HG03558 (cell line): ENCODE measurements at regions not wholly inside any gene's neighbourhood (a gene's known extent, or its start where the extent isn't known, plus 50 kb on each side); places are given as distances from the start of the nearest gene placed in this dataset.
"Not testable (repeated sequence)": the region's sequence is repeated elsewhere in the genome, so short reads cannot be mapped to it uniquely, and the experiment has no call there.

Experiments
- ATAC-seq: cut with Tn5 transposase; IDR thresholded peaks from one replicate; pipeline ENCODE4 v1.9.1; 2021; ENCODE audit warnings: moderate number of reproducible peaks; ENCODE audit not compliant: unreplicated experiment; ENCODE audit errors: extremely low read depth

GRCh38 chr4:129822701-129823100 is 726.7 kb downstream of the C4orf33 start:
- ATAC-seq, result no peak

- ATAC-seq, result no peak
Observed at GRCh38 chr4:129823105-129823504, 727.2 kb downstream of the C4orf33 start.

GRCh38 chr4:129829373-129829772 is 733.4 kb downstream of the C4orf33 start:
- no peak for ATAC-seq

GRCh38 chr4:129839687-129840086 is 743.7 kb downstream of the C4orf33 start:
- no peak for ATAC-seq

- ATAC-seq, result no peak
Observed at GRCh38 chr4:129842096-129842495, 746.1 kb downstream of the C4orf33 start.

- no peak for ATAC-seq
Observed at GRCh38 chr4:129852434-129852833, 756.5 kb downstream of the C4orf33 start.

GRCh38 chr4:129853685-129854467 is 757.9 kb downstream of the C4orf33 start:
- not testable (repeated sequence) for ATAC-seq

GRCh38 chr4:129862461-129862860 is 766.5 kb downstream of the C4orf33 start:
- no peak for ATAC-seq

- no peak for ATAC-seq
Observed at GRCh38 chr4:129863206-129863605, 767.3 kb downstream of the C4orf33 start.

GRCh38 chr4:129883996-129884395 is 788.0 kb downstream of the C4orf33 start:
- ATAC-seq, result no peak

- no peak for ATAC-seq
Observed at GRCh38 chr4:129897111-129897510, 801.2 kb downstream of the C4orf33 start.

- ATAC-seq, result no peak
Observed at GRCh38 chr4:129899849-129900248, 803.9 kb downstream of the C4orf33 start.

- no peak for ATAC-seq
Observed at GRCh38 chr4:129900430-129900953, 804.5 kb downstream of the C4orf33 start.

- no peak for ATAC-seq
Observed at GRCh38 chr4:129901205-129901604, 805.3 kb downstream of the C4orf33 start.

- no peak for ATAC-seq
Observed at GRCh38 chr4:129903861-129904260, 807.9 kb downstream of the C4orf33 start.

GRCh38 chr4:129905256-129905655 is 809.3 kb downstream of the C4orf33 start:
- no peak for ATAC-seq

GRCh38 chr4:129908117-129908516 is 812.2 kb downstream of the C4orf33 start:
- no peak for ATAC-seq

GRCh38 chr4:129916991-129917390 is 821.0 kb downstream of the C4orf33 start:
- no peak for ATAC-seq

GRCh38 chr4:129917651-129918050 is 821.7 kb downstream of the C4orf33 start:
- ATAC-seq, result no peak

GRCh38 chr4:129926936-129927335 is 831.0 kb downstream of the C4orf33 start:
- no peak for ATAC-seq

- no peak for ATAC-seq
Observed at GRCh38 chr4:129929052-129929451, 833.1 kb downstream of the C4orf33 start.

- no peak for ATAC-seq
Observed at GRCh38 chr4:129929984-129930383, 834.0 kb downstream of the C4orf33 start.
